ENCODE measurements at regions not wholly inside any gene's neighbourhood (a gene's known extent, or its start where the extent isn't known, plus 50 kb on each side); places are given as distances from the start of the nearest gene placed in this dataset.
A peak's percentile ranks its signal among the peaks of the same experiment; 100 is the strongest.

DNA sequence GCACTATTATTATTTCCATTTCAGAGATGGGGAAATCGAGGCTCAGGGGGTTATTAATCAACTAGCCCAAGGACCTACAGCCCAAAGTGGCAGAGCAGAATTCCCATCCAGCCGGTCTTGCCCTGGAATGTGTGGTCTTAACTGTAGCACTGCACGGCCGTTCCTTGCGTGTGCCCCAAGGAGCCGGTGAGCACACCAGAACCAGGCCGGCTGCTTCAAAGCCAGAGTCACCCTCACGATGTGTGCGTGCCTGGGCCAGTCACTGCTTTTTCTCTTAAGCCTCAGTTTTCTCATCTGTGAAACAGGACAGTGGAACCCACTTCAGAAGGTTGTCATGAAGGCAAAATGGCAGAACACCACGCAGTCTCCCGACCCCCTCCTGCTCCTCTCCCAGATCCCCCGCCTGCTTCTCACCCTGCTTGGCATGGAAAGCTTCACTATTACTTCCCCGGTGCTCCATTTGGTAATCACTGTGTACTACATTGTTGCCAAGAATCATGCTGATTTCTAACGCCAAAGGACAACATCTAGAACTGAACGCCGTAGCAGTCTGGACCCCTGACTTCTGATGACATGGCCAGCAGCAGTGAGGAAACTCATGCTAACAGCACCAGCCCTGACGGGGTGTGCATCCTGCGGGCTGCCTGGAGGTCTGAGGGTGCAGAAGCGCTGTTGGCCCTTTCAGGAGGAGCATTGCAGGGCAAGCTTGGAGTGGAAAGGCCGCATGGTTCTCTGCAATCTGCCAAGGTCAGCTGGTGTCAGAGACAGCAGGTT lies 106.8 kb upstream of the B3GAT1 start:
- Histone ChIP-seq H3K27ac (ENCODE audit: poor library complexity, severe bottlenecking) (no peak overlapping the region), H3K27me3 (ENCODE audit: insufficient read depth, poor library complexity, severe bottlenecking) (no peaks in the 10 kb centered on the region), H3K4me1 (ENCODE audit: insufficient read depth, poor library complexity, severe bottlenecking) (no peaks in the 10 kb centered on the region), H3K9me3 (ENCODE audit: severe bottlenecking) (no peaks in the 10 kb centered on the region), H3K36me3 (ENCODE audit: low read depth) (no peaks in the 10 kb centered on the region), H3K4me3 (ENCODE audit: severe bottlenecking) (no peak overlapping the region)
- DNase-seq (ENCODE audit: low spot score) (peak; percentile 29), ATAC-seq (ENCODE audit: low read depth) (no peak)
- TF ChIP-seq CTCF (IDR thresholded peaks at IDR 0.05; ENCODE audit: poor library complexity, severe bottlenecking) = no peak

- H3K4me1 ChIP-seq (ENCODE audit: insufficient read depth, poor library complexity, severe bottlenecking) = no peaks in the 10 kb centered on the region
Observed at GRCh38 chr11:134517621-134518293, 105.7 kb upstream of the B3GAT1 start.

DNA sequence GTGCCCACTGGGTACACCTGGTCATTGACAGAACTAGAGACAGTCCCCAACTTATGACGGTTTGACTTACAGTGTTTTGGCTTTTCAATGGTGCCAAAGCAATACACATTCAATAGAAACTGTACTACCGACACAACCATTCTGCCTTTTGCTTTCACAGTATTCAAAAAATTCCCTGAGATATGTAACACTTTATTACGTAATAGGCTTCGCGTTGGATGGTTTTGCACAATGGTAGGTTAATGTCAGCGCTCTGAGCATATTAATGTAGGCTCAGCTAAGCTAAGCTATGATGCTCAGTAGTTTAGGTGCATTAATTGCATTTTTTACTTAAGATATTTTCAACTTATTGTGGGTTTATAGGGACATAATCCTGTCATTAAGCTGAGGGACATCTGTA lies 105.1 kb upstream of the B3GAT1 start:
- no peak for ATAC-seq (ENCODE audit: low read depth)
- TF ChIP-seq CTCF (IDR thresholded peaks at IDR 0.05; ENCODE audit: poor library complexity, severe bottlenecking) = no peak
- Histone ChIP-seq H3K4me3 (ENCODE audit: severe bottlenecking) (no peak overlapping the region), H3K36me3 (ENCODE audit: low read depth) (no peaks in the 10 kb centered on the region), H3K27ac (ENCODE audit: poor library complexity, severe bottlenecking) (no peak overlapping the region), H3K9me3 (ENCODE audit: severe bottlenecking) (no peaks in the 10 kb centered on the region), H3K4me1 (ENCODE audit: insufficient read depth, poor library complexity, severe bottlenecking) (no peaks in the 10 kb centered on the region), H3K27me3 (ENCODE audit: insufficient read depth, poor library complexity, severe bottlenecking) (no peaks in the 10 kb centered on the region)
- DNase-seq (ENCODE audit: low spot score) = no peak

More at GRCh38 chr11:134517621-134518293, 105.7 kb upstream of the B3GAT1 start:
- peak; percentile 39 for DNase-seq (ENCODE audit: low spot score)
- no peak for TF ChIP-seq CTCF (IDR thresholded peaks at IDR 0.05; ENCODE audit: poor library complexity, severe bottlenecking)
- Histone ChIP-seq H3K4me3 (ENCODE audit: severe bottlenecking) (no peak overlapping the region), H3K36me3 (ENCODE audit: low read depth) (no peaks in the 10 kb centered on the region), H3K27me3 (ENCODE audit: insufficient read depth, poor library complexity, severe bottlenecking) (no peaks in the 10 kb centered on the region), H3K27ac (ENCODE audit: poor library complexity, severe bottlenecking) (no peak overlapping the region), H3K9me3 (ENCODE audit: severe bottlenecking) (no peaks in the 10 kb centered on the region)
- ATAC-seq (ENCODE audit: low read depth) = no peak

DNA sequence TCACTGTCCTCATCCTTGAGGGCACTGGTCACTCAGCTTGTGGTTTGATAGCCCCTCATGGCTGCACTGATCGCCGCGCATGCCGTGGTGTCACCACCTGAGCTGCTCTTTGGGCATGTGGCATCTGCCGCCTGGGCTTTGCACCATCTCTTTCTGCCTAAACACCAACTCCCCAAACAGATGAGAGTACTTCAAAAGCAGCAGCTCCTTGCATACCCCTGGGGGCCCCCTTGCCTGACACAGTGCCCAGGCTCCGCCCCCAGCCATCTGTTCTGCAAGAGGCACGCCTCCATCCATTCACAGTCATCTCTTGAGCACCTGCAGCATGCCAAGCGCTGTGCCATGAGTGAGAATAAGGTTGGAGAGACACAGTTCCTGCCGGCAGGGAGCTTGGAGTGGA lies 104.5 kb upstream of the B3GAT1 start:
- Histone ChIP-seq H3K4me1 (ENCODE audit: insufficient read depth, poor library complexity, severe bottlenecking) (no peaks in the 10 kb centered on the region), H3K27ac (ENCODE audit: poor library complexity, severe bottlenecking) (no peak overlapping the region), H3K4me3 (ENCODE audit: severe bottlenecking) (no peak overlapping the region), H3K27me3 (ENCODE audit: insufficient read depth, poor library complexity, severe bottlenecking) (no peaks in the 10 kb centered on the region), H3K36me3 (ENCODE audit: low read depth) (no peaks in the 10 kb centered on the region), H3K9me3 (ENCODE audit: severe bottlenecking) (no peaks in the 10 kb centered on the region)
- ATAC-seq (ENCODE audit: low read depth) (no peak), DNase-seq (ENCODE audit: low spot score) (peak; percentile 30)
- TF ChIP-seq CTCF (IDR thresholded peaks at IDR 0.05; ENCODE audit: poor library complexity, severe bottlenecking) = no peak
